ENCODE measurements at regions not wholly inside any gene's neighbourhood (a gene's known extent, or its start where the extent isn't known, plus 50 kb on each side); places are given as distances from the start of the nearest gene placed in this dataset.
A peak's percentile ranks its signal among the peaks of the same experiment; 100 is the strongest.

DNA sequence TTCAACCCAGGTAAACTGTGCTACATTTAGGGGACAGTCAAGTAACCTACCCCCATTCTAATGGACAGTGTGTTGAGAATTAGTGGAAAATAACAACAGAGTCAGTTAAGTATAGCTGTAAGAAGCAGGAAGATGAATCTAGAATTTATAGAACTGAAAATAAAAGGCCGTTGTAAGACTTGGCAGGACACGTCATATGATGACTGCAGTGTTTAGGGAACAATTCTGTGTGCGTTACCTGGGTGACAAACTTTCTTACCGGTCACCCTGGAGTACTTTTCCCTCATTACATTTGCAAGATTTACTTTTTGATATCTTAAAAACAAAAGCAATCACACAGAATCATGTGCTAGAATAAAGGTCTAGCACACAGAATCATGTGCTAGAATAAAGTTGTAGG, 536.3 kb upstream of the ZNF717 start:
- no peak for DNase-seq (ENCODE audit: low read depth)

DNA sequence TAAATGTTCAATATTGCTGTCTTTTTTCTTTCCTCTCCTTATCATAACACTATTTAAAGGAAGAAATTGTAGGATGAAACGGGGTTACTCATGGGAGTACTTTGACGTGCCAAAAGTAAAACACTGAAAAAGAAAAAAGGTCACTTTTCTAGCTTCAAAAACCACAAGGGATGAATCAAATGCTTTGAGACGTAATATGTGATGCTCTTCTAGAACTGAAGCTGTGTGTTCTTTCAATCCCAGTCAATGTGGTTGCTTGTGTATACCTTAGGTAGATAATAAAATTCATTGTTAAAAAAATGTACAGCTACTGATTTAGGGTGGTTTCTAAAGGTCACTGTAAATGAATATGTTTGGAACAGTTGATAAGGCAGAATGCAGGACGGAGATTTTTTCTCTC, 538.8 kb upstream of the ZNF717 start:
- no peak for DNase-seq (ENCODE audit: low read depth)

- no peak for DNase-seq (ENCODE audit: low read depth)
Observed at GRCh38 chr3:76345878-76346277, 560.5 kb upstream of the ZNF717 start.

DNA sequence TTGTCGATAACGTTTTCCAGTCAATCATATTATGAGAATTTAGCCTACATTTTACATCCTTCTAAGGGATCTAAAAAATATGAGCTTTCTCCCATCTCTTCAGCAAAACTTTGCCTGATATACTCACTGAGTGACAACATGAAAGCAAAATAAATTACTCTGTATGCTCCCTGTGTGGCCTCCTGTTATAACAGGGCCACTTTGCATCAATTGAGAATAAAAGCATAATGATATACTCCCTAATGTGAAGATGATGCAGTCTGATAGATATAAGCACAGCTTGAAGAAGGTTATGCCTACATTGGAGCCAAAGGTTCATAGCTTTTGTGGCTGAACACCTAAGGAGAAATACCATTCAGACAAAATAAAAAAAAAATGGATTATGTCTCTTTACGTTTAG, 561.3 kb upstream of the ZNF717 start:
- DNase-seq (ENCODE audit: low read depth) = no peak

- DNase-seq (ENCODE audit: low read depth) = no peak
Observed at GRCh38 chr3:76349715-76350480, 564.5 kb upstream of the ZNF717 start.

- no peak for DNase-seq (ENCODE audit: low read depth)
Observed at GRCh38 chr3:76352051-76352450, 566.7 kb upstream of the ZNF717 start.

DNA sequence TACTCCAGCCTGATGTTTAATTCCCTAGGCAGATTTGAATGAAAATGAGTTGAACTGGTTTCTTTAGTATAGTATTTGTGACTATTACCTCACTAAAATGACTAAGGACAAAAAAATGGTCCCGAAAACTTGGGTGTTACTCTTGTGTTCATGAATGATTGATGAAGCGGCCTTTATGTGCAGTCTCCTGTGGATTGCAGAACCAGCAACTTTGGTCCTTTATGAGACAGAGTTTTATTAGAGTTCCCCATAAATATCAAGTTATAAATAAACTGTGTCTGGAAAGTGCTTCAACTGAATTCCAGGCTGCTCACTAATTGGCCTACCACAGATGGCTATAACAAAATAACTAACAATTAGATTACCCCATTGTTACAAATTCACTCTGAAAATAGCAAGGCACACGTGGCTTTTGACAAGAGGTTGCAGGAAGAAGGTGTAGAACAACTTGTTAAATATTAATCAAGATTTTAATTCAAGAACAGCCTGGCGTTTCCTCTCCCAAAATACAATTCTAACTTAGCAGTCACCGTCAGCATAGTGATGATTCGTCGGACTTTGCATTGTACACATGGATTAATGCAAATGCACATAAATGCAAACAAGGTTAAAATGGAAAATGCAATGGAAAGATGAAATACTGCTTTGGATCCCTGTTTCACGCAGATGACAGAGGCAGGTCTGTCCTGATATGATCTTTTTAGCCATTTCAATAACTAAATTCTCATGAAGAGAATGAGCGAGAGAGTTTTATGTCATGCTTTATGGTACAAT, 567.3 kb upstream of the ZNF717 start:
- no peak for DNase-seq (ENCODE audit: low read depth)

DNA sequence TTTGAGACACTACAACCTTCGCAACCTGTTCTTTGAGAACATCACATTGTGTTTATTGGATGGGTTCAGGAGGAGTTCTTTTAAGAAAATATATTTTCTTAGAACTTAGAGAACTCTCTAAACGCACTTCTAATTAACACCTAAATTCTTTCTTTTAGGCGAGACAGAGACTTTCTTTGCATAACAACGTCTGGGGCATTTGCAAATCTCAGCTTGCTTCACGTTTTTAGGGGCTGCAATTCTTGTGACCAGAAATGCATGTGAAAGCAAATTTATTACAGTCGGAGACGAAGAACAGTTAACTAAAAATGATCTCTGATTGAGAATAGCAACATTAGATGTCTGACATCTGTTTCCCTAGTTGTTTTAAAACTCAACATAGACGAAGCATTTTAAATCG, 568.3 kb upstream of the ZNF717 start:
- no peak for DNase-seq (ENCODE audit: low read depth)

DNA sequence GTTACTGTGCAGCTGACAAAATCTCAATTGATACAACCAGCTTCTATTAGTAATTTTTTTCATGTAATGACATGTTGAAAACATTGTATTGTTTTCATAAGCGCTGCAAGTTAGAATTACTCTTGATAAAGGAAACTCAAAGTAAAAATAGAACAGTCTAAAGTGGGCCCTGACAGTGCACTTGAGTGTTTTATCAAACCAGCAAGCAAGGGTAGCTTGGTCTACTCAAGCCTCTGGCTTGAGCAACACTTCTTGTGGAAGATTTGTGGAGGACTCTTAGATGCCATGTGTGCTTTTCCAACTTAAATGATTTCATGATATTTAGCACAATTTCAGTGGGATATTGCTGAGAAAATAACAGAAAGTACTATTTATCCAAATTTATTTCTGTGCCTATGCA, 575.7 kb upstream of the ZNF717 start:
- DNase-seq (ENCODE audit: low read depth) = no peak

GRCh38 chr3:76362643-76363042, 577.3 kb upstream of the ZNF717 start:
- DNase-seq (ENCODE audit: low read depth) = no peak

GRCh38 chr3:76365275-76365674, 579.9 kb upstream of the ZNF717 start:
- no peak for DNase-seq (ENCODE audit: low read depth)

DNA sequence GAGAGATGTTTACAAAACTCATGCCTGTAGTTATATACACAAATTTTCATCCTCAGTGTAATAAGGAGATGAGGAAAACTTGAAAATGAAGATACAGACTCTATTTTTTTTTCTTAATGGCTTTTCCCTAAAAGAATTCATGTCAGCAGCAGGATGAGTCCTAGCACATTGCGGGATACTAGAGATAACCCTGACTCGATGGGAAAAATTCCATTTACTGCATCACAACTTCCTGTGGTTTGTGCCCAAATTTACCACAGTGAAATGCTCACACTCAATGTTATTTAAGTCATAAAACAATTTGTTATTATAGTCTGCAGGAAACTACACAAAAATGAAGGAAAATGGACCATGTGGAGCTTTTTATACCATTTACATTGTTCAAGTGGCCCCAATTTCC, 581.9 kb upstream of the ZNF717 start:
- peak; percentile 60 for DNase-seq (ENCODE audit: low read depth)

DNA sequence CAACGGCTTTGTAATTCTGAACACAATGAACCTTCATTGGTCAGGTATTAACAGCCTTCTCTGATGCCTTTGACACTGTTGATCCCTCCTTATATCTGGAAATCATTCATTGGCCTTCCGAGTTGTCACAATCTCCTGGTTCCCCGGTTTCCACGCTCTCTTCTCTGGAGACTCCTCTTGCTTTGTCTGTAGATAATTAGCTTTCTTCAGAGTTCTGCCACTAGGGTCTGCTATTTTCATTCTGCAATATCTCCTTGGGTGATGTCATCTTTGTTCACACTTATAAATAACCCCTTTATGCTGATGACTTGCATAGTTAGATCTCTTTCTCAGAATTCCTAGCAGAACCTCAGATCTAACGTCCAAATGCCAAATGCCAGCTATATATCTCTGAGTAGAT, 583.8 kb upstream of the ZNF717 start:
- peak; percentile 55 for DNase-seq (ENCODE audit: low read depth)

DNA sequence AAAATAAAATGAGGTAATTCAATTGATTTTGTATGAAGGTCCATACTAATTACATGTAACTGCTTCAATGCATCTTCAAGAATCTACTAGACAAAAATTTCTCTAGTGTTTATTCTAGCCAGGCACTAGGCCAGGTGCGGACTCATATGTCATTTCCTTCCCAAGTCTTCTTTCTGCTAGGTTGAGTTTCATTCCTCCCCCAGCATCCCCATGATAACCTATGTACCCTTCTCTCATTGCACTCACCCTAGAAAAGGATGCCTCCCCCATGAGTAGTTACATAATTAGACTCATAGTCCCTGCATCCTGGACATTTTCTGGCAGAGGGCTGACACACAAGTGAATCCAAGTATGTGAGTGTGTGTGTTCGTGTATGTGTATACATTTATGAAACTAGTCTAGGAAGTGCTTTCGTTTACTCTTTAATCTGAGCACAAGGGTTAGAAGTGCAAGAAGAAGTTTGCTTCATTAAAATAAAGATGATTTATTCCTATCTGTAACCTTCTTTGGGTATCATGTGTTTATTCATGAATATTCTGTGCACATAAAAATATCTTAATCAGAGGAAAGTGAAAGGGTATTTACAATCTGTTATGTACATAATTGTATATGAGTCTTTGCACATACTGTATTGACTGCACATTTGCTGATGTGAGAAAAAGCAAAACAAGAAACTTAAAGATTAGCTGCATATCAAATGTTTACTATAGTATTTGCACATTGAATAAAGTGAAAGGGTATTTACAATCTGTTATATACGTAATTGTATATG, 585.6 kb upstream of the ZNF717 start:
- peak; percentile 5 for DNase-seq (ENCODE audit: low read depth)

DNA sequence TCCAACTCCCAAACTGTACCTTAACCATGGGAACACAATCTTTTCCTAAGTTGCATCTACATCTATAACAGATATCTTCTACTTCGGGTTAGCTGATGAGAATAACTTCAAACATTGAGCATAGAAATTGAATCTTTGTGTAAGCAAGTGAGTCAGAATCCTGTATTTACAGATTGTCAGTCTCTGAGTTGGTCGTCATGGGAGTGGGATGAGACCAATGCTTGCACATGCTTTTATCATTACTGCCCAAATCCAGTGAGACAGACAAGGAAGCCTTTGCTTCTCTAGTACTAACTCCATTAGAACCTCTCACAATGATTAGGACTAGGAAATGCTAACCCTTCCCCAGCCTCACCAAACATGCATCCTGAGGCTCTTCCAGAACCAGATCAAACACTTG, 587.1 kb upstream of the ZNF717 start:
- DNase-seq (ENCODE audit: low read depth) = peak; percentile 4

GRCh38 chr3:76377074-76377473, 591.7 kb upstream of the ZNF717 start:
- no peak for DNase-seq (ENCODE audit: low read depth)

DNA sequence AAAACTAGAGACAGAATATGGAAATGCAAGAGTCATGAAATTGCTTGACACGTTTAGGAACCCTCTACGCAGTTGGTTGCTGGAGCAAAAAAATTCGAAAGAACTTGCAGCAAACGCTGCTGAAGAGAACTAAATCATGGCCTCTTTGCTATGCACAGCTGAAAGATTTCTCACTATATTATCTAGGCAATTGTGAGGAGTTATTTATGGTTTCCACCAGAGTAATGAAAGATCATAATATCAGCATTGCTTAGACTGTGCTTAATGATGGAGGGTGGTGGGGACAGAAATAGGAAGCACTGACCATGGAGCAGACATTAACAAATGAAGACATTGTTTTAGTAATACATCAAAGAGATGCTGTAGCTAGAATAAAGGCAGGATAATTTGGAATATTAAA, 593.4 kb upstream of the ZNF717 start:
- DNase-seq (ENCODE audit: low read depth) = no peak

GRCh38 chr3:76383781-76384180, 598.4 kb upstream of the ZNF717 start:
- no peak for DNase-seq (ENCODE audit: low read depth)

GRCh38 chr3:76387000-76387399, 601.7 kb upstream of the ZNF717 start:
- no peak for DNase-seq (ENCODE audit: low read depth)

GRCh38 chr3:76400141-76400540, 614.8 kb upstream of the ZNF717 start:
- DNase-seq (ENCODE audit: low read depth) = peak; percentile 26

DNA sequence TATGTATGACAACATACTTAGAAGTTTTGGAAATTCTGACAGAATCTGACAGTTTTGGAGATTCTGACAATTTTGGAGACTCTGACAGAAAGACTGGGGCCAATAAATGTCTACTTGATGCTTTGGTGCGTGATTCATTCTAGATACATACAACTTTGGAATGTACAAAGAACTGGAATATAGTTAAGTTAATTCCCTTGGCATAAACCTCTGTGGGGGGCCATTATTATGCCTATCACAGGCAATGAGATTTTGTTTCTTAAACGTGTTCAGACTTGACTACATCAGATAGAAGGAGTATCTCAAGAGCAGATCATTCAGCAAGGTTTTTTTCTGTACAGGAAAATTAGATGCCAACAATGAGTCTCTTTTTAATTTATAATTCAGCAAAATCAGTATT, 617.6 kb upstream of the ZNF717 start:
- no peak for DNase-seq (ENCODE audit: low read depth)

DNA sequence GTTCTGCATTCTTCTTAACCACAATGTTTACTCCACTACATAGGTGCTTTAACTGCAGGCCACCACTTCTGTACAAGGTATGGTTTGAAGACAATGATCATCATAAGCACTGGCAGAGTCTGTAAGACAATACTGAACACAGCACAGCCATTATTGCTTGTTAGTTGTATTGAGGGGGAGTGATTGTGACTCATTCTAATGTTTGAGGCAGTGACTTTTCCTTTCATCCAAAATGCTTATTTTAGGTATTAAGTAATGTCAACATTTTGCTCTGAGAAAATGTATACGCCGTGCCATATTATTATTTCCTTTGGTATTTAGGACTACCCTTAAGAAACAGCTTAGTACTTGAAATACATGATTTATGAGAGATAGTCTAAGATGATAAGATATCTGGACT, 618.2 kb upstream of the ZNF717 start:
- DNase-seq (ENCODE audit: low read depth) = peak; percentile 4
